ENCODE measurements at regions not wholly inside any gene's neighbourhood (a gene's known extent, or its start where the extent isn't known, plus 50 kb on each side); places are given as distances from the start of the nearest gene placed in this dataset.

GRCh38 chr21:45338311-45339017 is 50.8 kb upstream of the POFUT2 start:
- no peak for DNase-seq (ENCODE audit: low spot score)
- Histone ChIP-seq H3K36me3 (ENCODE audit: insufficient read depth, low read length, poor library complexity, severe bottlenecking) (no peaks in the 10 kb centered on the region), H3K9me3 (ENCODE audit: low read depth, low read length, poor library complexity, severe bottlenecking) (no peaks in the 10 kb centered on the region), H3K27ac (ENCODE audit: low read depth, low read length, poor library complexity, severe bottlenecking) (no peak overlapping the region), H3K4me1 (ENCODE audit: insufficient read depth, low read length, poor library complexity, severe bottlenecking) (peaks cover 10% of the 10 kb centered on the region), H3K27me3 (replicated peaks; ENCODE audit: insufficient read depth, low read depth, low read length, poor library complexity) (no peaks in the 10 kb centered on the region), H3K4me3 (ENCODE audit: low read depth, low read length, poor library complexity, severe bottlenecking) (no peak overlapping the region)
- ChIA-PET CTCF (no interaction called here), POLR2A (ENCODE audit: low non-redundant PET) (no interaction called here)
- no TSS peak for BruUV-seq (replicated peaks)
- intact Hi-C loops (cut with micrococcal nuclease; ENCODE audit: unreplicated experiment): no loop called here
- TF ChIP-seq EZH2 (IDR thresholded peaks at IDR 0.05; ENCODE audit: borderline replicate concordance, low read depth, low read length, poor library complexity, severe bottlenecking): no peak
- TF ChIP-seq, protein P1, sequence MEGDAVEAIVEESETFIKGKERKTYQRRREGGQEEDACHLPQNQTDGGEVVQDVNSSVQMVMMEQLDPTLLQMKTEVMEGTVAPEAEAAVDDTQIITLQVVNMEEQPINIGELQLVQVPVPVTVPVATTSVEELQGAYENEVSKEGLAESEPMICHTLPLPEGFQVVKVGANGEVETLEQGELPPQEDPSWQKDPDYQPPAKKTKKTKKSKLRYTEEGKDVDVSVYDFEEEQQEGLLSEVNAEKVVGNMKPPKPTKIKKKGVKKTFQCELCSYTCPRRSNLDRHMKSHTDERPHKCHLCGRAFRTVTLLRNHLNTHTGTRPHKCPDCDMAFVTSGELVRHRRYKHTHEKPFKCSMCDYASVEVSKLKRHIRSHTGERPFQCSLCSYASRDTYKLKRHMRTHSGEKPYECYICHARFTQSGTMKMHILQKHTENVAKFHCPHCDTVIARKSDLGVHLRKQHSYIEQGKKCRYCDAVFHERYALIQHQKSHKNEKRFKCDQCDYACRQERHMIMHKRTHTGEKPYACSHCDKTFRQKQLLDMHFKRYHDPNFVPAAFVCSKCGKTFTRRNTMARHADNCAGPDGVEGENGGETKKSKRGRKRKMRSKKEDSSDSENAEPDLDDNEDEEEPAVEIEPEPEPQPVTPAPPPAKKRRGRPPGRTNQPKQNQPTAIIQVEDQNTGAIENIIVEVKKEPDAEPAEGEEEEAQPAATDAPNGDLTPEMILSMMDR (conservative IDR thresholded peaks at IDR 0.05; ENCODE audit: low read depth, low read length): no peak

- BruUV-seq (replicated peaks): no TSS peak
Observed at GRCh38 chr21:45339421-45340402, 52.0 kb upstream of the POFUT2 start.

GRCh38 chr21:45340515-45340914 is 52.8 kb upstream of the POFUT2 start:
- H3K4me1 ChIP-seq (ENCODE audit: insufficient read depth, low read length, poor library complexity, severe bottlenecking): peaks cover 10% of the 10 kb centered on the region
- no peaks in the 10 kb centered on the region for H3K9me3 ChIP-seq (ENCODE audit: low read depth, low read length, poor library complexity, severe bottlenecking)
- ChIA-PET CTCF (no interaction called here), POLR2A (ENCODE audit: low non-redundant PET) (no interaction called here)
- H3K4me3 ChIP-seq (ENCODE audit: low read depth, low read length, poor library complexity, severe bottlenecking): no peak overlapping the region
- intact Hi-C loops (cut with micrococcal nuclease; ENCODE audit: unreplicated experiment): no loop called here
- DNase-seq (ENCODE audit: low spot score): no peak
- H3K36me3 ChIP-seq (ENCODE audit: insufficient read depth, low read length, poor library complexity, severe bottlenecking): no peaks in the 10 kb centered on the region
- no TSS peak for BruUV-seq (replicated peaks)
- H3K27ac ChIP-seq (ENCODE audit: low read depth, low read length, poor library complexity, severe bottlenecking): no peak overlapping the region
- TF ChIP-seq EZH2 (IDR thresholded peaks at IDR 0.05; ENCODE audit: borderline replicate concordance, low read depth, low read length, poor library complexity, severe bottlenecking): no peak
- TF ChIP-seq, protein P1 (conservative IDR thresholded peaks at IDR 0.05; ENCODE audit: low read depth, low read length): no peak
- H3K27me3 ChIP-seq (replicated peaks; ENCODE audit: insufficient read depth, low read depth, low read length, poor library complexity): no peaks in the 10 kb centered on the region

More at GRCh38 chr21:45339421-45340402, 52.0 kb upstream of the POFUT2 start:
- Histone ChIP-seq H3K27ac (ENCODE audit: low read depth, low read length, poor library complexity, severe bottlenecking) (no peak overlapping the region), H3K27me3 (replicated peaks; ENCODE audit: insufficient read depth, low read depth, low read length, poor library complexity) (no peaks in the 10 kb centered on the region), H3K36me3 (ENCODE audit: insufficient read depth, low read length, poor library complexity, severe bottlenecking) (no peaks in the 10 kb centered on the region), H3K4me3 (ENCODE audit: low read depth, low read length, poor library complexity, severe bottlenecking) (no peak overlapping the region), H3K9me3 (ENCODE audit: low read depth, low read length, poor library complexity, severe bottlenecking) (no peaks in the 10 kb centered on the region), H3K4me1 (ENCODE audit: insufficient read depth, low read length, poor library complexity, severe bottlenecking) (peaks cover 10% of the 10 kb centered on the region)
- intact Hi-C loops (cut with micrococcal nuclease; ENCODE audit: unreplicated experiment): no loop called here
- TF ChIP-seq EZH2 (IDR thresholded peaks at IDR 0.05; ENCODE audit: borderline replicate concordance, low read depth, low read length, poor library complexity, severe bottlenecking): no peak
- TF ChIP-seq, protein P1 (conservative IDR thresholded peaks at IDR 0.05; ENCODE audit: low read depth, low read length): no peak
- ChIA-PET POLR2A (ENCODE audit: low non-redundant PET) (no interaction called here), CTCF (no interaction called here)
- no peak for DNase-seq (ENCODE audit: low spot score)
